ENCODE measurements at regions not wholly inside any gene's neighbourhood (a gene's known extent, or its start where the extent isn't known, plus 50 kb on each side); places are given as distances from the start of the nearest gene placed in this dataset.

DNA sequence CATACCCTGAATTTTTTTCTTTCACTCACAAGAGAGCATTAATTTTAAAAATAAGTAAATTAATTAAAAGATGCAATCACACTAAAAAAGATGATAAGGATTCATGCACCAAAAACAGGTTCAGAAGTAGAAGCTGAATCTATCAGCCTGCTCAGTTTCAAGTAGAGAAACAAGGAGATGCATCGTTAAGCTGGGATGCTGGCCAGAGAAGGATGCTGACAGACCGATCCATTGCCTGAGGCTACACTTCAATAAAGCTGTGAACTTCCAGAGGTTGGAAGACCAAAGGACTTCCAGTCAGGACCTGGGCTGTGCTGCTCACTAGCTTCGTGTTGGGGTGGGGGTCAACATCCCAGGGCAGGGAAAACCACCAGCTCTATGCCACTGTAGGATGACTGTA, 457.7 kb downstream of the EFNA5 start:
- DNase-seq, result no peak

DNA sequence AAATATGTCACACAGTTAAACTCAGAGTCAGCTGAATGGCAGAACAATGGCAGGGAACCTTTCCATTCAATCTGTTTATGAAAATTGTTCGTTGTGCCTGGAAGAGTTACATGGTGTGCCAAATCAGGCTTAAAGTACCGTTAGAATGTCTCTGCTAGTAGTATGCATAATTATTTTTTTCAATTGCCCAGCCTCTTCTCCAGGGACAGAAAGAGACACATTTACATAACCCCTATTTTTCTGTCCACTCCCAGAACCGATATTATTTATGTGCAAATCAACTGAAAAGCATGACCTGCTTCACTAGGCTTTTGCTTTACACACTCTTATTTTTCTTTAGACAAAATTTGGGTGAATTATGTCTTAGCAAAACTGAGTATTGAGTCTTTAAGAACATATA, 459.1 kb downstream of the EFNA5 start:
- DNase-seq, result no peak

DNA sequence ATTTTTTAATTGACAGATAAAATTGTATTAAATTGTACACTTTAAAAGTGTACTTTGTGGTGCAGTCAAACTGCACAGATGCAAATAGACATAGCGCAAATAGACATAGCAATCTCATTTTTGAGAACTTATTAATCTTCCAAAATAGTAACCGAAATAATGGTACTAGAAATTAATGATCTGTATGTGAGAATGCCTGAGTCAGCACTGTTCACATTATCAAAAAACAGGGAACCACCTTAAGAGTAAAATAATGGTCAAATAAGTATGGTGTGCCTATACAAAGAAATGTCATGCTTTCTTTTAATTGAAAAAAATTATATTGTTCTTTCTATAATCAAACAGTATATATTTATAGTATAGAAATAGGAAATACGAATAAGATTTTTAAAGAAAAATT, 461.9 kb downstream of the EFNA5 start:
- no peak for DNase-seq

DNA sequence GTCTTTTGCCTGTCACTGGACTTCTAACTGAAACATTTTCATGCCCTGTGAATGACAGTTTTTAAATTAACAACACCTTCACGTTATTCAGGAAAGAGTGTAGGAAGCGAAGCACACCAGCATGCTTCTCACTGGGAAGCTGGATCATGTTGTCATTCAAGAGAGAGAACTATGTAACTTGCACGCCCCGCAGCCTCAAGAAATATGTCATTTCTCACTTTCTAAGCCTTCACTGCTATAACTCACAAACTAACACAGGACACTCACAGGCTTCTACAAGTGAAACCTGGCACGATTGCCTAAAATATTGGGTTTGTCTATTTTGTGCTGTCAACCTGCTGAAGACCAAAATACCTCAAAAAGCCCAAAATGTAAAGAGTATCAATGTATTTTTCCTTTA, 466.3 kb downstream of the EFNA5 start:
- no peak for DNase-seq

DNA sequence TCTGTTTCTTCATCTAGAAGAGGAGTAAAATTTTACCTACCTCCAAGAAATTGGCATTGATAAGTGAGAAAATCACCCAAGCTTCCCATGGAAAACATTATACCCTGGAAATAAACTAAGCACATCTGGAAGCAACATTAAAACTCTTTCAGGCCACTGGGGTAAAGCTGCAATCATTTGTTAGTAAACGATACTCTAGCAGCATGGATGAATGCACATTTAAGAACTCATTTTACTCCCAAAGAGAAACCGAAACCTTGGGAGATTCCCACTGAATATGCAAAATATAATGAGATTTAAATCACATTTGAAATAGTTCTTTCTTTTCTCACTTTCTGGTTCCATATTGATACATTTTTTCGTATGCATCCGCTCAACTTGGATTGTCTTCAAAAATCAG, 467.5 kb downstream of the EFNA5 start:
- DNase-seq, result no peak

DNA sequence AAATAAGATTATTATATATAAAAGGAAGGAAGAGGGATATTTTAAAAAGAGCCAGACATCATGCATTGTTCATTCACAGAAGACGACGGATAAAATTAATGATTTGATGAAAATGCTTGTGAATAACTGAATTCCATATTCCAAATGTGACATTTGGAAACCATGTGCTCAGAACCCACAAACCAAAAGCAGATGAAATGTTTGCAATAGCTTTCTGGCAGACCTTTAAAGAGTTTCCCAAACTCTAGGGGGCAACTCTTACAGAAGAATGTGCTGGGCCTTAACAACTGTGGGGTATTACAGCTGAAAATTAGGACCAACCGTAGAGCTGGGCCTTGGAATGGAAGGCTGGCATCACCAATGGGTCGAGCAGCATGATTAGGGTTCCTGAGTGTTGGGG, 471.0 kb downstream of the EFNA5 start:
- DNase-seq, result no peak

DNA sequence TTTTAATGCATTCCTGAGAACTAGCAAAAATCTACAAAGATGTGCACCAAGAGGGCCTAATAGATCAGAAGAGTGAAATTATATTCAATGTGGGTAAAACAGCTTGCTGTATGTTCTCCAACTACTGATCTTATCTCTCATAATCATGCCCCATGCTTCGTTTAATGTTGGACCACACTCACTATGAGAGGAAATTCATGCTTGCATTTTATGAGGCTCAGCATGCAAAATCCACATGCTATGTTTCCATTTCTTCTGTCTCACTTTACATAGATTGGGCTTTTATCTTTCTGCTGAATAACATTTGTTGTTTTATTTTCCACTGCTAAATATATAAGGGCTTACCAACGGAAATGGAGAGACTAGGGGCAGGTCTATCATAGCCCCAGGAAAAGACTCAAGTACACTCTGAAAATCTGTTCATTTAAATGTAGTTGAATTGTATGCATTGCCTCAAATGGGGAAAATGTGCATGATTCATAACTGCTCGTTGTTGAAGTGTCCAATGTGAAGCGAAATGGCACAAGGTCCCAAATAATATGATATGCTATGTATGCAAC, 474.2 kb downstream of the EFNA5 start:
- no peak for DNase-seq

DNA sequence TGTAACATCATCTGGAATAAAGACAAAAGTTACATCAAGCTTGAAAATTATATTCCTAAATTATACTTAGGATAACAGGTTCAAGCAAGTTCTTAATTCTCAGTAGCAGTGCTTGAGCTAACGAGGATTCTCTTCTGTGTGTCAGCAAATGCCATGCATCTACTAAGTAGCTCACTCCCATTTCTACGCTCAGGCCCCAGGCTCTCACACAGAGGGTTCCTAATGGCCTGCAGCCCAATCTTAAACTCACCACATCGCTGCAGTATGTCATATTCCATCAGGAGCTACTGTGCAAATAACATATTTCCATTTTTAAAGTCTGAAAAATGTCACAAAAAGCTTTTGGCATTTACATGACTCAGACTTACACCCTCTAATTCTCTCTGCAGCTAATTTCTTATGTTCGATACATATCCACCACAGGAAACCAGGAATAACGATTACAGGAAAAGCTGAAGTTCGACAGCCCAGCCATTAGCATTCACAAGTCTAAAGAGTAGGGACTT, 474.8 kb downstream of the EFNA5 start:
- no peak for DNase-seq

DNA sequence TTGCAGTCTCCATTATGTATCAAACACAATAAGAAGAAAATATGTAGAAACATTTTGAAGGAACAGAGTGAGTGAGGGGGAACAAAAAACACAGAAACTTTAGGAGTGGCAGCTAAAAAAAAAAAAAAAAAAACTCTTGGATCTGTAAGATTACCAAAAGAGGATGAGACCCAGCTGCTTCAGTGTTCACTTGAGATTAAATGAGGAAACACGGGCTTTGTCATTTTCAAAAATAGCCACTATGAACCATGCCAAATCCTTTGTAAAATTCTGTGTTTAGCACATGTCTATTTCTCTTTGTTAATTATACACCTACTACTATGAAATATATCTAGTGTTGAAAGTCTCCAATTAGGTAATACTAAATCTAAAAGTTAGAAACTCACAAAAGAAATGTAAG, 485.9 kb downstream of the EFNA5 start:
- no peak for DNase-seq

DNA sequence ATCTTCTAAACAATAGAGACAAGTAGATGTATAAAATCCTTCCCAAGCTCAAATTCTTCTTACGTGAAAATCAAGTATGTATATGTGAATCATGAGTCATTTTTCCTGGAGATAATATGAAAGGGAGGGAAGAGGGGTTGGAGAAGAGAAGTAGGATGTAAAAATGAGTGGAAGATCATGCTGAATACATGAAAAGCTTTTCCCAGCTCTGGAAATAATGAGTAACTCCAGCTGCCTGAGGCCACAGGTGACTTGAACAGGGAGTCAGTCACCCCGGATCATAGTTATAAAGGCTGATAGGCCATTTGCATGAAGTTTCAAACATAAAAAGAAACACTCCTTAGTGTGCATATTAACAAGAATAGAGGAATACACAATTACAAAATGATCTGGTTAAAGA, 486.7 kb downstream of the EFNA5 start:
- no peak for DNase-seq

DNA sequence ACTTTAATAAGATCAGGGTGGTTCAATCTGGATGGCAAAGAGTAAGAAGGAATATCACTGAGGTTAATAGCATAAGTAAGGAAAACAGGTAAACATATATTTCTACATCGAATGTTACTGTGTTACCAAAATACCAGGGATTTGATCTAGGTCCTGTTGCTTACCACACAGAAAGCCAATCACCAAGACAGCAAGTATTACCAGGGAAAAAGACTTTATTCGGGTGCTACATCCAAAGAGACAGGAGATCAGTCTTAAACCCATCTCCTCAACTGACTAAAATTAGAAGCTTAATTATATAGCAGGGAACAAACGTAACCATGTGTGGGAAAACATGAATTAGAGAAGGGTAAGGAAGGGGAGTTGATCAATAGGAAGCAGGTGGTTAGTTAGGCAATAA, 500.1 kb downstream of the EFNA5 start:
- no peak for DNase-seq

DNA sequence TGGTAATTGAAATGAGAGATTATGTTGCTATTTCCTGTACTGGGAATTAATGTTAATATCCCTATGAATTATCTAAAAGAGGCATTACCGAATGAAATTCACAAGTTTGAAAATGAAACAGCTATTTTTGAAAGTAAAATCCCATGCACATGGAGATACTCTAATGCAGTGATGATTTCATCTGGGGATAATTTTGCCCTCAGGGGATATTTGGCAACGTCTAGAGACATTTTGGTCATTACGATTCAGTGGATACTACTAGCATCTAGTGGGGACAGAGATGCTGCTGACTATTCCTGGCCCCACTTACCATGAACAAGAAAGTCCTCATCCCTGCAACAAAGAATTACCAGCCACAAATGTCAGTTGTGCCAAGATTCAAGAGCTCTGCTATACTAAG, 500.9 kb downstream of the EFNA5 start:
- no peak for DNase-seq

DNA sequence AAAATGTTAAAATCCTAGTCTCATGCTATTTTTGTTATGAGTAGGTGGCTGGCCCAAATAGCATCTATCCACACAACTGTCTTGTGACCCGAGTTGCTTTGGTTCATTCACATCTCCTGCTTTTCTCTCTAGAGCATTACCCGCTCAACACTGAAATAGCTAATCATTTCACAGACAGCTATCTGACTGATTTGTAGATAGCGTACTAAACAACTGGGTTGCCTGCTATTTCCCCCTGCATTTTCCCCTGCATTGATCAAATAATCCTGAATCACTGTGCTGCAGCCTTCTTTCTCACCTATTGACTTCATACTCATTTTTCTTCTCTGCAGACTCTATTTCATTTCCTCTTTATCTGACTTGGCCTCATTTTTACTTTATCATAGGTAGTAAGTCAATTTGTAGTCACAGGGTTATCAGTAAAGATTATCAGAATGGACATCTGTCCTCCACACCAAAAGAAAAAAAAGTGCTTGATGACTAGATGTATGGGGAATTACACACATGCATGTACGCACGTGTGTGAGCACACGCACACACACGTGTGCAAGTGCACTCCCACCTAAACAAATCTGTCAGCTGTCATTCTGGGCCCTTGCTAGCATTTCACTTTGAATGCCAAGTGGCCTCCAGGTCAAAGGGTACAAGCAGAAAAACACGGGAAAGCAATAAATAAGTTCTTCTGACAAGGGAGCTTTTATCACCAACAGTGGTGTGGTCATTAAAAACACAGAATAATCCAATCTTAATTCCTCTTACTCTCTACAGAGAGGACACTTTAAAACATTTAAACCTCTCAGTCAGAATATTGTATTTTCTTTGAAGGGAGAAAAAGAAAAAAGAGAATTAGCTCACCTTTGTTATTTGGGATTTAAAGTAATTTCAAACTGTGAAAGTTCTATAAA, 501.6 kb downstream of the EFNA5 start:
- no peak for DNase-seq

DNA sequence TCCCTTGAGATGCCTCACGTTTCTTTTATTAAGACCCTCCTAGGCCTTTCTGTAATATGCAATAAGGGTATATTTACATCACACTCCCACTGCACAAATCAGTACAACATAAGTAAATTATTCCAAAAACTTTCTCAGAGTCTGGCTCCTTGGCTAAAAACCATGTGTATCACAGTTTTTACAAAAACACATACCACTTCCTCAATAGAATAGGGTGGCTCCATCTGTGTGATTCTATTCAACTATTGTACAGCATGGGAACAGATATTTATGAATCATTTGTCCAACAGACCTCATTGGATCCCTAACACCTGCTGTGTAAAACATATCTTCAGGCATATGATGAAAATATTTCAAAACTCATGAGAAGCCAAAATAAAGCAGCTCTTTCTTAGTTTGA, 502.7 kb downstream of the EFNA5 start:
- DNase-seq, result no peak

DNA sequence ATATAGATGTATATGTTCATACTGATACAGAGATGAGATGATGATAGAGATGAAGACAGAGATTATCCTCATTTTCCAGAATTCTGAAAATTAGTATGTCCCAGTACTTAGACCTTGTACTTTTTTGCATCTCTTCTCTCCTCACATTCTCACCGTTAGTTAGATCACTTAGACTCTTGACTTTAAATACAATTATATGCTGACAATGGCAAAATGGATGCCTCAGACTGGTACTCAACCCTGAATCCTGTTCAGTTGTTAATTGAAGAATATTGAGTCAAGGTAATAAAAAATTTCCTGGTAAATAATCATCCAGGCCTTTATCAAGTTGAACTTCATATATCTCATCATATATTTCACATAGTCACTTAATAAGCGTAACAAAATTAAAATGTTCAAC, 505.4 kb downstream of the EFNA5 start:
- no peak for DNase-seq

DNA sequence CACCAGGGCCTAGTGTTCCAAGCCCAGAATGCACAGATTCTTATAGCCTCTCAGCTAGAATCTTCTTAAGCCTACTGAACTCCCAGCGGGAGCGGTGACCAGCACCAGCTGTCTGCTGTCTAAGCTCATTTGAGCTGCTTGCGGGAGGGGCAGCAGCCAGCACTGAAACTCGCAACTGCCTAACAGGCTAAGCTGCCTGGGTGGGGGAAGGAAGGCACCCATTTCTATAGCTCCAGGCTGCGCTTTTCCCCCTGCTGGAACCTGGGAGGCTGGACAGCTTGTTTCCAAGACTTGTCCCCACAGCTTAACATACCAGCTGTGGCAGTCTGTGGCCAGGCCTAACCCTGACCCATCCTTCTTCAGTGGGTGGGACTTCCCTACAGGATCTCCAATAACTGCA, 512.9 kb downstream of the EFNA5 start:
- DNase-seq, result no peak

DNA sequence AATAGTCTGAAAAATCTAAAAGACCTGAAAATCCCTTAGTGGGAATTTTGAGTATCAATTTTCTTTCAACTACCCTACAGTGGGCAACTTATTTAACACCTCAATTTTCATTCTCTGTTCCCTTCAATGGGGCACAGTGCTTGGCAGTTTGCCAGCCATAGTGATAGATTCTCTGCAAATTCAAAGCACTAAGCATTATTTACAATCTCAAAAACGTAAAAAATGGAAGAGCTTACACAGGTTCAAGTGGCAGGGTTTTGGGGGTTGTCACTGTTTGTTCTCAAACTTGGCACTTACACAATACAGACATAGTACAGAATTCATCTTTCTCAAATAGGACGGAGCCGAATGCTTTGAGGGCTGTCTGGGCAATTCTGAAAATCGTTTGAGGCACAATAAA, 515.0 kb downstream of the EFNA5 start:
- DNase-seq, result no peak

DNA sequence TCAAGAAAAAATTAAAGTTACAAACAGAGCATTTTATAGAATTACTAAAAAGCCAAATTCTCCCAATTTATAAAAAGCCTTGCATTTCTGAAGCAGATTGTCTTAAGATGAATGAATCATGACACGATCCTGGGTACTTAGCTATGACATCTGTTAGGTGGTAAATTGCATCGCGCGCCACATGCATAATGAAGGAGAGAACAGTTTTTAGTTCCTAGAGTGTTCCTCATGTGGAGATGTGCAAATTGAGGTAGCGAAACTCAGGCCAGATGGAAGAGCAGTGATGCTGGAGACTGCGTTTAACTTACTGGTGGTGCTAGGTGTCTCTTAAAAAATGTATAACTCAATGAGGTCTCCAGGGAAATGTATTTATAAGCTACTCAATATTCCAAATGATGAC, 516.1 kb downstream of the EFNA5 start:
- DNase-seq, result no peak

DNA sequence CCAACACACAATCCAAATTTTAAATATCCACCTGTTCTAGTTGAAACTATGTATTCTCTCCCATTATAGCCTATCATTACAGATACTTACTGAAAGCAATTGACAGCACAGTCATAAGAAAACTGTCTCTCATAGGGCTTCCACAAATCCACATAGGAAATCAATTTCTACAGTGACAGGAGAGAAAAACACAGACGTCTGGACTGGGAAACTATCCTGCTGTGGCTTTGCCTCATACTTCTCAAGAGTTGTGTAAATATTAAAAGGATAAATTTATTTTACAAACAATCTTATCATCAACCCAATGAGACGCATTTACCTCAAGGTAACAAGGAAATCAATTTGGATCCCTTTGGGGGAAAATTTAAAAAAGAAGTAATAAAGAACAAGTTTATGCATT, 517.5 kb downstream of the EFNA5 start:
- DNase-seq, result no peak

DNA sequence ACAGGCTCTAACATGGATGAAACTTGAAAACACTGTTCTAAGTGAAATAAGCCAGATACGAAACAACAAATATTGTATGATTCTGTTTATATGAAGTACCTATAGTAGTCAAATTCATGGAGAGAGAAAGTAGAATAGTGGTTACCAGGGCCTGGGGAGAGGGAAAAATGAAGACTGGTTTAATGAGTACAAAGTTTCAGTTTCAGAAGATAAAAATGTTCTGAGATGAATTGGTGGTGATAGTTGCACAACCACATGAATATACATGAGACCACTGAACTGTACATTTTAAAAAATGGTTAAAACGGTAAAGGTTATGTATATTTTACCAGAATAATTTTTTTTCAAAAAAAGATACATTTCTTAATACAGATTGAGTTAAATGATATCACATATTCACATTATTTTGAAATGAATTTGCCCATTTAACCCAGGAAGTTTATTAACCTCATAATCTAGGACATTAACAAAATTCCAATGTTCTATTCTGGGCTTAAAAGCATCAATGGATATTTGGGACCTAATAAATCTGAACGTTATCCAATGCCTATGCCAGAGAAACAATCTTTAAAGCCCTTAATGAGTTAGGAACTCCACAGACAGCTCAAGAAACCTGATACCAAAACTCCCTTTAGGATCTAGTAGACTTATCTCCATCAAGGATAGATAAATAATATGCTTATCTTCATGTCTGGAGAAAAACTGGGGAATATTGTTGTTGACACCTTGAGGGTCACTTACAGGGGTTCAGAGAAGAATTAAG, 521.3 kb downstream of the EFNA5 start:
- no peak for DNase-seq

DNA sequence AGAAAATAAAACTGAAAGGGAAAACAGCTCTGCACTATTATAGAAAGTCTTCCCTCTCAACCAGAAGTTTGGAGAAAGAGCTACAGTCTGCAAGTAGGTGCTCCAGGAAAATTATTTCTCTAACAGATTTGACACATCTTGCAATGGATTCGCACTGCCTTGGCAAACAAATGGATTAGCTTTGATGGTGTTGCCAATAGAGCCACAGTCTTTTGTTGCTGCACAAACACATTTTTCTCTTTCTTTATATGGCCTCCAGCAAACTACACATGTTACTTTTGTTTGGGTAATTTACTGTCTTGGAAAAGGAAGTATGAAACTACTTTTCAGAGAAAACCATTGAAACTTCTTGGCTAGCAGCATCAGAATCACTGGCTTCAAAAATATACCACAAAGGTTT, 523.1 kb downstream of the EFNA5 start:
- DNase-seq, result no peak

DNA sequence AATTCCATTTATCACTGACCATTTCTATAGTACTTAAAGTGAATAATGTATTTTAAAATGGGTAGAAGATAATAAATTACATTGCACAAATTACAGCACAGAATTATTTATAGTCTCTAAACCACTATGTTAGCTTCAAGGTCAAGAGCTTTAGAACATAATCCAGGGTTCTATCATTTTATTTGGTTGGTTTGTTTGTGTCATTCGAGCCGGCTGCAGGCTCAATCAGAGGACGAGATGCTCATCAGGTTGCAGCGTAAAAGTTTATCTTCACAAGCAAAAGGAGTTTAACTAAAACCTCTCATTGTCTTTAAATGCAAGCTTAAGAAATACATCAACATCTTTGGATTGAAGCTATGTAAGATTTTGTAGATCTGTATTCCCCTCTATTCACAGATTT, 523.8 kb downstream of the EFNA5 start:
- DNase-seq, result no peak

DNA sequence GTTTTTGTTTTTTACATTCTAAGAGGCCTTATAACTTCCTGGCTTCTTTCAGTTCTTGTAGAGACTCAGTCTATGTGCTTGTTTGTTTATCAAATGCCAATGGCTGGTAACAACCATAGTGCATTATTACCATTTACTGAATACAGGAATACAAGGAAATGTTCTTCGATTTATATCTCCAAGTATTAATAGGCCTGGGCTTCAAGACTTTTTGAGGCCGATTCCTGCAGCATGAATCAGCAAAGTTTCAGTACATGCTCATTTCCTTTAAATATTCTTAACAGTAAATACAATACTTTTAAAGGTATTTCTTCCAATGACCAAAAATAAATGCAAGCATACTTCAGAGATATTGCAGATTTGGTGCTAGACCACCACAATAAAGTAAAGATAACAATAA, 535.3 kb downstream of the EFNA5 start:
- DNase-seq, result no peak

DNA sequence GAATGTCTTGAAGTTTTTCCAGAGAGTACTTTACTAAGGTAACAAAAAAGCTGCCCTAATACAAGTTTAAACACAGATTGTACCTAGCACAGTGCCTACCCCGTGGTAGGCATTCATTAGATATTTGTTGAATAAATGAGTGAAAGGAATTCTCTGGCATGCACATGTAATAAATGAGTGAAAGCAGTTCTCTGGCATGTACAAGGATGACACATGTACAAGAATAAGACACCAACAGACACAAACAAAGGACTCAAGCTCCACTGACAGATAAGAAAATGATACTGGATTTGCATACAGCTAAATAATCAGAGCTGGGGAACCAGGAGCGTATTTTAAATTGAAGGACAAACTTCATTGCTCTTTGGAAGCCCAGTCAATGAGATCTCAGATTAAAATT, 535.8 kb downstream of the EFNA5 start:
- DNase-seq, result no peak

Data from central memory CD4-positive, alpha-beta T cell (primary cell).